HG03064 (cell line): ENCODE measurements at regions not wholly inside any gene's neighbourhood (a gene's known extent, or its start where the extent isn't known, plus 50 kb on each side); places are given as distances from the start of the nearest gene placed in this dataset.
"Not testable (repeated sequence)": the region's sequence is repeated elsewhere in the genome, so short reads cannot be mapped to it uniquely, and the experiment has no call there.

Experiments used
- ATAC-seq: cut with Tn5 transposase; IDR thresholded peaks from one replicate; pipeline ENCODE4 v1.9.1; 2021; ENCODE audit warnings: low read depth; ENCODE audit not compliant: unreplicated experiment

DNA sequence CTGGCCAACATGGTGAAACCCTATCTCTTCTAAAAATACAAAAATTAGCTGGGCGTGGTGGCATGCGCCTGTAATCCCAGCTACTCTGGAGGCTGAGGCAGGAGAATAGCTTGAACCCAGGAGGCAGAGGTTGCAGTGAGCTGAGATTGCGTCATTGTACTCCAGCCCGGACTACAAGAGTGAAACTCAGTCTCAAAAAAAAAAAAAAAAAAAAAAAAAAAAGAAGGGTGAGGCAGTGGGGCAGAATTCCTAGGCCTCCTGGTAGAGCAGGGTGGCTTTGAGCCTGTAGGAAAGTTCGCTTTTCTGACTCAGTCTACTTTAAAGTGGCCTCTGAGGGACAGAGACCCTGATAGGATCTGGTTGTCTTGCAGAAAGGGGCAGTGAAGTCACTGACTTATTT lies 60.8 kb upstream of the GTF3A start:
- not testable (repeated sequence) for ATAC-seq

- no peak for ATAC-seq
These were observed 56.8 kb upstream of the GTF3A start for GRCh38 chr13:27367570-27367969.

GRCh38 chr13:27370305-27370872 lies 54.0 kb upstream of the GTF3A start:
- ATAC-seq, result no peak

DNA sequence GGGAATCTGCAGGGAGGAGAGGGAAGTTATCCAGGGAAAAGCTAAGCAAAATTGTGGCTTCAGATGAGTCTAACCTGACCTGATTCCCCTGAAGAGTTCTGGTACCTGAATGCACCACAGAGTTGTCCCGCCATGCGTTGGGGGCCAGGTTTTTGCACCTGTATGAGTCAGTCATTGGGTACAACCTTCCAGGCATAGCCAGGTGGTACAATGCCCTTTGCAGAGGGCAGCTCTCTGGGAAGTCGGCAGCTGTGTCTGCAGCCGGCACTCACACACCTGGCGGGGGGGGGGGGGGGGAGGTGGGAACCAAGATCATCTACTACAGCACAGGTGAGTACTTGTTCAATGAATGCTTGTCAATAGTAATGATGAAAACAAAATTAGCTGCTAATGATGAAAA lies 52.5 kb upstream of the GTF3A start:
- ATAC-seq, result no peak

DNA sequence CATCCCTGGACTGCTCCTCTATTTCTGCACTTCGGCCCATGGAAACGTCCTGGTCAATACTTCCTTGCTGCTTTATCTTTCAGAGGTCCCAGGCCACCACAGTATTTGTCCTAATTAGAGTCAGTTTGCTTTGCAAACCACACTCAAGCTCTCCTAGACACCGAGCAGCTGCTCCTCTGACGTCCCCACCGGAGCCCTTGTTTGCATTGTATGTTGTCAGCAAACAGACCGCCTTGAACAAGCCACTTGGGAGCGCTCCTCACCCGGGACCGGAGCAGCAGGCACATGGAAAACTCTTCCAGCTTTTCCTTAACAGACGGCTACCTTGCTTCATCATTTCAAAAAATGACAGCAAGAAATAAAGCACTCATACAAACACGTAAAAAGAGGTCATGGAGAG lies 51.5 kb upstream of the GTF3A start:
- ATAC-seq, result no peak

DNA sequence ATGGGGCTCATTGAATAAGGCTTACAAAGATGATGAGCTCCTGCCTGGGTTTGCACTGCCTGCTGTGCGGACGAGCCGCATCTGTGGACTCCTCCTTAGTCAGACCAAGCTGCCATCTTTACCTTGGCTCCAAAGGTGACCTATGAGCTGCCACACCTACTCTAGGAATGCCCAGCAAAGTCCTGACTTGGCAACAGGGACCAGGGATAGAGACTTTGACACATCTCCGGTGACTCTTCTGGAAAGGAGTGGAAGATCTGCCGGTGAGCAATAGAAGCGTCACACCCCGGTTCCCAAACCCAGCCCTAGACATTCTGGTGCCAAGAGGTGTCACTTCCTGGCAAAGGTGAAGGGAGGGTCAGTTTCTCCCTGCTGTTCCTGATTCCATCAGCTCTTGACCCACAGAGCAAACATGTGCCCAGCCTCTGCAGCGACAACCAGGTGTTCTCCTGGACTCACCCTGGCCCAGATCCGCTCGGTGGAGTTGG lies 50.2 kb upstream of the GTF3A start:
- ATAC-seq, result no peak
